Lung microvascular endothelial cell (primary cell): ENCODE measurements at regions not wholly inside any gene's neighbourhood (a gene's known extent, or its start where the extent isn't known, plus 50 kb on each side); places are given as distances from the start of the nearest gene placed in this dataset.

Experiments
- DNase-seq, 2 donors: peaks; one replicate each; pipeline versions ENCODE4 v3.0.0 to v3.0.0-alpha.2; 2010; ENCODE audit warnings: low read depth in 2 of 2

GRCh38 chrX:7283741-7284140, 135.8 kb upstream of the PUDP start:
- no peak for DNase-seq

- DNase-seq: no peak
These were observed 132.6 kb upstream of the PUDP start for GRCh38 chrX:7280520-7280919.

- no peak for DNase-seq
These were observed 124.4 kb upstream of the PUDP start for GRCh38 chrX:7272346-7272745.

- no peak for DNase-seq
These were observed 123.0 kb upstream of the PUDP start for GRCh38 chrX:7270933-7271332.

- DNase-seq: no peak
These were observed 122.0 kb upstream of the PUDP start for GRCh38 chrX:7269991-7270390.

GRCh38 chrX:7269589-7269988, 121.6 kb upstream of the PUDP start:
- no peak for DNase-seq

- DNase-seq: no peak
These were observed 118.3 kb upstream of the PUDP start for GRCh38 chrX:7266288-7266687.

- DNase-seq: no peak
These were observed 116.4 kb upstream of the PUDP start for GRCh38 chrX:7264399-7264798.

GRCh38 chrX:7263961-7264360, 116.0 kb upstream of the PUDP start:
- peak in 1 of 2 donors; percentile 7 for DNase-seq

GRCh38 chrX:7263330-7263729, 115.4 kb upstream of the PUDP start:
- DNase-seq: no peak

GRCh38 chrX:7262551-7262950, 114.6 kb upstream of the PUDP start:
- no peak for DNase-seq

GRCh38 chrX:7261672-7262332, 113.8 kb upstream of the PUDP start:
- no peak for DNase-seq

GRCh38 chrX:7254144-7254543, 106.2 kb upstream of the PUDP start:
- no peak for DNase-seq

- no peak for DNase-seq
These were observed 105.6 kb upstream of the PUDP start for GRCh38 chrX:7253565-7253964.

- DNase-seq: no peak
These were observed 104.2 kb upstream of the PUDP start for GRCh38 chrX:7252013-7252610.

GRCh38 chrX:7247346-7247745, 99.4 kb upstream of the PUDP start:
- DNase-seq: no peak

GRCh38 chrX:7244405-7244804, 96.5 kb upstream of the PUDP start:
- no peak for DNase-seq

GRCh38 chrX:7242613-7243012, 94.7 kb upstream of the PUDP start:
- no peak for DNase-seq

- DNase-seq: no peak
These were observed 93.0 kb upstream of the PUDP start for GRCh38 chrX:7240929-7241328.

- no peak for DNase-seq
These were observed 87.1 kb upstream of the PUDP start for GRCh38 chrX:7235071-7235470.

GRCh38 chrX:7233580-7234406, 85.8 kb upstream of the PUDP start:
- DNase-seq: peak in 1 of 2 donors; percentile 3

GRCh38 chrX:7228226-7228625, 80.3 kb upstream of the PUDP start:
- no peak for DNase-seq

GRCh38 chrX:7225338-7225737, 77.4 kb upstream of the PUDP start:
- no peak for DNase-seq
